ENCODE measurements at regions not wholly inside any gene's neighbourhood (a gene's known extent, or its start where the extent isn't known, plus 50 kb on each side); places are given as distances from the start of the nearest gene placed in this dataset.
A peak's percentile ranks its signal among the peaks of the same experiment; 100 is the strongest.
"Not testable (repeated sequence)": the region's sequence is repeated elsewhere in the genome, so short reads cannot be mapped to it uniquely, and the experiment has no call there.

GRCh38 chr3:150149651-150150051 lies 179.0 kb upstream of the PFN2 start:
- DNase-seq: no peak

DNA sequence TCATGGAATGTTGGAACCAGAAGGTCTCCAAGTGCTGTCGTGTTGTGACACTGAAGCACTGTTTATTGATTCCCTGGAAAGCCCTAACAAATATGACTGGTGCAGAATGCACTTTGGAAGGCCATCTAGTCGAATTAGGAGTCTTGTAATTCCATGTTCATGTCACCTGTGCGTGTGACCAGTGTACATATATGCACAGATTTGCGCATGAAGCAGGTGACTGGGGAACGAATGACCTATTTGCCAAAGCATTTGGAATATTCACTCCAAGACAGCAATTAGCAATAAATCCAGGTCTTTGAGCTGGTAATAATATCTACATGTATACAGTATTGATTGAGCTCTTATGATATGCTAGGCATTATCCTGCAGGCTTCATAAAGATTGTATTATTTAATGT lies 177.5 kb upstream of the PFN2 start:
- DNase-seq: no peak

GRCh38 chr3:150147776-150148175 lies 177.1 kb upstream of the PFN2 start:
- no peak for DNase-seq

GRCh38 chr3:150146991-150147761 lies 176.5 kb upstream of the PFN2 start:
- peak; percentile 63 for DNase-seq

GRCh38 chr3:150145659-150146058 lies 175.0 kb upstream of the PFN2 start:
- no peak for DNase-seq

- DNase-seq: no peak
These were observed 173.6 kb upstream of the PFN2 start for GRCh38 chr3:150144191-150144708.

DNA sequence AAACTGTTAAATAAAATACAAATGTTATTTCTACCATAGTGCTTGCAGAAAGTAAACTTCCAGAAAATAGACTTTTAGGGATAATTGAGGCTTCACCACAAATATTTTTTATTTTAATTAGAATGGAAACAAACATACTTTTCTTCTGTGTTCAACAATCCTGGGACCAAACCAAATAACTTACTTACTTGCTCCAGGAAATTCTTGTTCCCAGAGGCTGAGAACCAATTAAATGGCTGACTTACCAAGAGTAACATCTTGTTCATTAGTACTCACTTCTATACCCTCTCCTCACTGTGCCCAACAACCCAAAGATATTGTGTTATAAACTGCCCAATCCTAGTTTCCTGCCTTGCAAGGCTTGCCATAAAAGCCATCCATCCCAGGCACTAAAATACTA lies 172.2 kb upstream of the PFN2 start:
- DNase-seq: no peak

- DNase-seq: no peak
These were observed 171.2 kb upstream of the PFN2 start for GRCh38 chr3:150141790-150142326.

GRCh38 chr3:150140614-150141321 lies 170.1 kb upstream of the PFN2 start:
- DNase-seq: no peak

GRCh38 chr3:150138824-150139223 lies 168.1 kb upstream of the PFN2 start:
- DNase-seq: no peak

- no peak for DNase-seq
These were observed 165.5 kb upstream of the PFN2 start for GRCh38 chr3:150136242-150136641.

DNA sequence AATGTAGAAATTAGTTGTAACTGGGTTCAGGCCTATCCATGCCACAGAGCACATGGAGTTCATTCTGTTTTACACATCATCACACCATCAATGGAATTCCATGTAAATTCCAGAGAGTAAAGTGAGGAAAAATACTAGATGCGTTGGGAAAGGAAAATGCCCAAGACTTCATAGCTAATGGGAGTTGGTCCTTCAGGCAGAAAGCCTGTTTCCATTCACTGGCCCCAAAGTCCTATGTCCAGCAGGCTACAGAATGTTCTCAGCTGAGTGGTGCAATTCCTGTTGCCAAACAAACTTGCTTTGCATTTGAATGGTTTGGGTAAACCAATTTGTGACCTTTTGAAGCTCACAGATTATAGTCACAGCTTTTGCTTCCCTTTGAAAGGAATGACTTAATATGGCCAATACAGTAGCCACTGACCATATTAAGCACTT lies 164.6 kb upstream of the PFN2 start:
- DNase-seq: no peak

- DNase-seq: no peak
These were observed 162.6 kb upstream of the PFN2 start for GRCh38 chr3:150133293-150133692.

- DNase-seq: peak; percentile 44
These were observed 161.5 kb upstream of the PFN2 start for GRCh38 chr3:150132101-150132749.

GRCh38 chr3:150131663-150132062 lies 161.0 kb upstream of the PFN2 start:
- DNase-seq: no peak

- DNase-seq: no peak
These were observed 159.9 kb upstream of the PFN2 start for GRCh38 chr3:150130404-150131100.

- no peak for DNase-seq
These were observed 158.5 kb upstream of the PFN2 start for GRCh38 chr3:150129166-150129565.

DNA sequence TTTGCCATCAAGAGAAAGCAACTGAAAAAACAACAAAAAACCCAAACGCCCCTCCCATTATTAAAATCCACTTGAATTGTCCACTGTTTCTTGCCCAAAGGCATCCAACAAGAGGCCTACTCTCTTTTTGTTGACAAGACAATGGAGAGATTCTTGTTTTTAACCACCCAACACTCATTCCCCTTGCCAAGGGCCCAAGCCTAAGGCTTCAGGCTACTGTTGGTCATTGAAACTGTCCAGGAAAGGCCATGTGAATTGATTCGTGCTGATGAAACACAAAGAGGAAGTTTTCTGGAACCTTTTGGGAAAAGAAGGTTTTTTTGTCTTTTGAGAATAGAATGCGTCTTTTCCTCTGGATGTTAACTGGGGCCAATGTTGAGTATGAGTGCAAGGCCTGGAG lies 157.4 kb upstream of the PFN2 start:
- DNase-seq: no peak

DNA sequence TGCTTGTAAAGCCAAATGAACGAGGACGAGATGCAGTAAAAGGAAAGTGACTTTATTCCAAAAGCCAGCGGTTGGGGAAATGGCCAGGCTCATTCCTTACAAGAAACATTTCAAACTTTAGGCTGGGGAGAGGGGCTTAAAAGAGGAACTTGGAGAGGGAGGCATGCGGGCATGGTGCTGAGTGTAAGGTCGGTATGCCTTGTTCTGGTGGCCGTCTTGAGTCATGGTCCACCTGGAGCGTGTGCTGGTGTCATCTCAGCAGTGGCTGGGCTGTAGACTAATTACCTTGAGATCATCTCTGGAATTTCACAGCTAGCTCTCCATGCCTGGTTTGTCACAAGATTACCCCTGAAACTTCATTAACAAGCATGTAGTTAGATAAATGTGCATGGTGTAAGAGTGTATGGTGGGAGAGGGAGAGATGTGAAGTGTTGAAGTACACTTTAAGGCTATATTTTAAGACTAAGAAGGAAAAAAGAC lies 156.4 kb upstream of the PFN2 start:
- no peak for DNase-seq

DNA sequence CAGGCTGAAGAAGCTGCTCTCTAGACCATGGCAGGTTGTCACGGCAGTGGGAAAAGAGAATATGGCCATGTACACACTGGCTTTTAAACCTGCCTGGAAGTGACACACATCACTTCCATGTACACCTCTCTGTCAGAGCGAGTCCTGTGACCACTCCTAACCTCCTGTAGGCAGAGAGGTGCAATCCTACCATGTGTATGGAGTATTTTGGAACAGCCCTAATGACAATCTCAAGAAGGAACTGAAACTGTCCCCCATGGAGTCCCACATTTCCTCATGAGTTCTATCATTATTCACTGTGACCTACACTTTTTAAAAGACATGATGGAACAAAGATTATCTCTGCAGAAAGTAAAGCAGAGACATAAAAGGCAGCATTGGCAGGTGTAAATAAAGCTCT lies 153.4 kb upstream of the PFN2 start:
- no peak for DNase-seq

- DNase-seq: not testable (repeated sequence)
These were observed 152.6 kb upstream of the PFN2 start for GRCh38 chr3:150123249-150123648.

- no peak for DNase-seq
These were observed 147.5 kb upstream of the PFN2 start for GRCh38 chr3:150118219-150118618.

DNA sequence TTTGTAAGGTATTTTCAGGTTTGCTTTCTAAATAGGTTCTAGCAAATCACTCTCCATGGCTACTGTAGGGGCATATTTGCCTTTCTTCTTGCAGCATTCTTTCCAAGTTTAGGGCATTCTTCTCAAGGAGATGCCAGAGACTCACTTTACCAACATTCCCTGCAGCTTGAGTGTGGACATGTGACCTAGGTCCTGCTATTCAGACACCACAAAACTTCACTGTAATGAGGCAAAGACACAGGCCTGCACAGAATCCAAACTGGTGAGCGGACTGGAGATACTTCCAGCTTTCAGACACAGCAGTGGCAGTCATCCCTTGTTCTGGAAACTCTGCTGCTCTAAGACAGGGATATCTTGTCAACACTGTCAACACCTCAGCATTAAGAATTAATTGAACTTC lies 146.4 kb upstream of the PFN2 start:
- no peak for DNase-seq

Measured in T1000 (cell line).